ENCODE measurements at regions not wholly inside any gene's neighbourhood (a gene's known extent, or its start where the extent isn't known, plus 50 kb on each side); places are given as distances from the start of the nearest gene placed in this dataset.
A peak's percentile ranks its signal among the peaks of the same experiment; 100 is the strongest.

DNA sequence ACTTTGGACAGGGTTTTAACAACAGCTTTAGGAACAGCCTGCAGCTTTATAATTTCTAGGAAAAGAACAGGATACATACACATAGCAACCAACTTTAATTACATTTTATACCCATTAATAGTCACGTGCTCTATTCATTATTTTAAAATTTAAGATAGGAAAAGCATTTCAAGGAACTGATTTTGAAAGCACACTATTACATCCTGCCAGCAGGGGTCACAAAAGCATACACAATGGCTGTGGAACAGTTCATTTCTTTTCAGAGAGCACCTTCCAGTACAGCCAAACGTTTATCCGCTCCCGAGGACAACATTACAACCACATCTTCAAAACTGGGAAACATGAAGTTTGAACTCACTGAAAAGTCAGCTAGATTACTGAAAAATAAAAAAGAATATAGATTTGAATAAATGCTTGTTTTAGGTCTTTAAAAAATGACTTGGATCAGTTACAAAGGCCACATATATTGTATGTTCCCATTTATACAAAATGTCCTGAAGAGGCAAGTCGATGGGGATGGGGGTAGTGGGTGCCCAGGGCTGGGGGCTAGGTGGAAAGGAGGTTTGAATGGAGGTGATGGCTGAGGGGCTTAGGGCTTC lies 104.6 kb upstream of the EXOC2 start (continued):
- TF ChIP-seq ZBTB4 (CRISPR knock-in tag; IDR thresholded peaks at IDR 0.05) (no peak), BMI1 (IDR thresholded peaks at IDR 0.05; ENCODE audit: borderline replicate concordance) (no peak), EED (IDR thresholded peaks at IDR 0.05; ENCODE audit: low read depth) (no peak), FOS (IDR thresholded peaks at IDR 0.05; ENCODE audit: borderline replicate concordance, extremely low read depth, insufficient read length) (no peak)
- TF ChIP-seq, protein P1, sequence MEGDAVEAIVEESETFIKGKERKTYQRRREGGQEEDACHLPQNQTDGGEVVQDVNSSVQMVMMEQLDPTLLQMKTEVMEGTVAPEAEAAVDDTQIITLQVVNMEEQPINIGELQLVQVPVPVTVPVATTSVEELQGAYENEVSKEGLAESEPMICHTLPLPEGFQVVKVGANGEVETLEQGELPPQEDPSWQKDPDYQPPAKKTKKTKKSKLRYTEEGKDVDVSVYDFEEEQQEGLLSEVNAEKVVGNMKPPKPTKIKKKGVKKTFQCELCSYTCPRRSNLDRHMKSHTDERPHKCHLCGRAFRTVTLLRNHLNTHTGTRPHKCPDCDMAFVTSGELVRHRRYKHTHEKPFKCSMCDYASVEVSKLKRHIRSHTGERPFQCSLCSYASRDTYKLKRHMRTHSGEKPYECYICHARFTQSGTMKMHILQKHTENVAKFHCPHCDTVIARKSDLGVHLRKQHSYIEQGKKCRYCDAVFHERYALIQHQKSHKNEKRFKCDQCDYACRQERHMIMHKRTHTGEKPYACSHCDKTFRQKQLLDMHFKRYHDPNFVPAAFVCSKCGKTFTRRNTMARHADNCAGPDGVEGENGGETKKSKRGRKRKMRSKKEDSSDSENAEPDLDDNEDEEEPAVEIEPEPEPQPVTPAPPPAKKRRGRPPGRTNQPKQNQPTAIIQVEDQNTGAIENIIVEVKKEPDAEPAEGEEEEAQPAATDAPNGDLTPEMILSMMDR (IDR thresholded peaks at IDR 0.05 in 2 of 3, conservative IDR thresholded peaks at IDR 0.05 in 1 of 3; ENCODE audit: control insufficient read depth in 2 of 3, extremely low read depth in 1 of 3, insufficient read depth in 1 of 3, low read depth in 3 of 3, low read length in 3 of 3): peak; percentile 58 to 62 (median 59)

Data from GM12878 (cell line).